K562 (cell line): ENCODE measurements at regions not wholly inside any gene's neighbourhood (a gene's known extent, or its start where the extent isn't known, plus 50 kb on each side); places are given as distances from the start of the nearest gene placed in this dataset.

ENCODE experiments used
- ATAC-seq: fragments of 200-7000 bp; cut with Tn5 transposase; 3 replicates; pipeline ENCODE4 v1.9.1; 2020; ENCODE audit warnings: moderate library complexity
- BruUV-seq: library from RNA; stranded (reverse); fragments of 400-500 nt; replicated peaks from 2 replicates; lab custom pipeline; 2021; lab: Mats Ljungman, UMichigan
- CTCF ChIA-PET: fragments of 300-600 bp; formaldehyde crosslinking; extraction: SDS; loops from one replicate; lab custom pipeline; 2021; ENCODE audit warnings: low intra/inter-chr PET ratio; lab: Yijun Ruan, JAX
- POLR2A ChIA-PET: fragments of 300-600, 350-650 bp; sonication (Branson Sonifier 250); formaldehyde crosslinking; extraction: SDS; loops from one replicate; lab custom pipeline; 2021; ENCODE audit warnings: antibody characterized with exemption, inconsistent platforms; lab: Yijun Ruan, JAX
- DNase-seq, 4 experiments: peaks; one replicate each; pipeline versions ENCODE4 v3.0.0 to v3.0.0-alpha.2; 2011 to 2018; ENCODE audit warnings: low spot score in 3 of 4, mixed read lengths in 3 of 4; ENCODE audit errors: extremely low read depth in 1 of 4
- FAIRE-seq: peaks from 2 replicates; lab custom pipeline; 2011; peaks lifted over from hg19 to GRCh38; lab: Jason Lieb, UNC
- H2AFZ ChIP-seq: 2 replicates; pipeline ENCODE4 v1.6.0; 2011; ENCODE audit warnings: low read depth, low read length, control low read depth, inconsistent platforms
- H3K27ac ChIP-seq: fragments of 200-600 bp; 3 replicates; pipeline ENCODE4 v1.8.0; 2011; ENCODE audit warnings: low read depth, mild to moderate bottlenecking, control low read depth, inconsistent platforms, low read length, moderate library complexity, mixed read lengths; ENCODE audit errors: extremely low read depth
- H3K27me3 ChIP-seq, 2 experiments: fragments of 300-600 bp in 1 of 2; 2 replicates in 1 of 2; 3 replicates in 1 of 2; pipeline versions ENCODE4 v1.6.0 to v1.8.0; 2011; ENCODE audit warnings: inconsistent platforms in 2 of 2, low read length in 2 of 2, mild to moderate bottlenecking in 1 of 2, mixed read lengths in 1 of 2, moderate library complexity in 1 of 2; ENCODE audit not compliant: control insufficient read depth in 2 of 2, insufficient read depth in 2 of 2
- H3K36me3 ChIP-seq: fragments of 300-600 bp; 3 replicates; pipeline ENCODE4 v1.8.0; 2011; ENCODE audit warnings: mild to moderate bottlenecking, low read length, inconsistent platforms; ENCODE audit not compliant: control insufficient read depth, insufficient read depth
- H3K4me1 ChIP-seq, 2 experiments: fragments of 200-600 bp in 1 of 2; replicated peaks in 1 of 2; 2 replicates in 1 of 2; 3 replicates in 1 of 2; pipeline versions ENCODE4 v1.5.1 to v1.8.0; 2011; ENCODE audit warnings: inconsistent platforms in 2 of 2, low read length in 2 of 2, mild to moderate bottlenecking in 1 of 2, mixed read lengths in 1 of 2, moderate library complexity in 1 of 2; ENCODE audit not compliant: control insufficient read depth in 2 of 2, insufficient read depth in 2 of 2
- H3K4me2 ChIP-seq: 2 replicates; pipeline ENCODE4 v1.6.1; 2011; ENCODE audit warnings: low read length, control low read depth, inconsistent platforms, mixed read lengths; ENCODE audit not compliant: insufficient read depth
- H3K4me3 ChIP-seq: fragments of 200-600 bp; sonication (generic), shearing (Covaris generic); 2 replicates; pipeline ENCODE4 v1.5.1; 2016; ENCODE audit warnings: control low read depth, inconsistent platforms
- H3K79me2 ChIP-seq: fragments of 200-600 bp; 3 replicates; pipeline ENCODE4 v1.8.0; 2011; ENCODE audit warnings: low read length, inconsistent platforms; ENCODE audit not compliant: control insufficient read depth, insufficient read depth
- H3K9ac ChIP-seq, 2 experiments: 2 replicates each; pipeline versions ENCODE4 v1.6.0 to v1.6.1; 2011; ENCODE audit warnings: low read depth in 2 of 2, low read length in 2 of 2, control low read depth in 1 of 2, inconsistent platforms in 1 of 2, mild to moderate bottlenecking in 1 of 2, mixed read lengths in 1 of 2; ENCODE audit not compliant: insufficient read depth in 1 of 2
- H3K9me1 ChIP-seq: one replicate; pipeline ENCODE4 v1.6.0; 2011; ENCODE audit warnings: inconsistent platforms, mild to moderate bottlenecking, low read length, moderate library complexity; ENCODE audit not compliant: control insufficient read depth, insufficient read depth
- H3K9me3 ChIP-seq: replicated peaks from 2 replicates; pipeline ENCODE4 v1.5.1; 2011; ENCODE audit warnings: low read depth, low read length, inconsistent platforms; ENCODE audit not compliant: control insufficient read depth, insufficient read depth
- H4K20me1 ChIP-seq: replicated peaks from 2 replicates; pipeline ENCODE4 v1.6.1; 2011; ENCODE audit warnings: low read length, inconsistent platforms, mixed read lengths; ENCODE audit not compliant: control insufficient read depth, insufficient read depth
- CEBPB ChIP-seq: fragments of 450-650 bp; IDR thresholded peaks from 2 replicates; pipeline ENCODE4 v1.6.1; 2016; ENCODE audit warnings: missing genetic modification characterization, missing compliant biosample characterization
- CHD1 ChIP-seq: fragments of 200-600 bp; sonication (generic); IDR thresholded peaks from one replicate; pipeline ENCODE4 v1.6.1; 2012; ENCODE audit warnings: mild to moderate bottlenecking, moderate library complexity, low read length, inconsistent platforms
- GTF2F1 ChIP-seq: IDR thresholded peaks from 2 replicates; pipeline ENCODE4 v1.6.1; 2011; ENCODE audit warnings: low read depth, low read length, improper control_type of control experiment
- HLTF ChIP-seq: fragments of 450-650 bp; IDR thresholded peaks from 2 replicates; pipeline ENCODE4 v1.6.1; 2016
- HSF4 ChIP-seq: fragments of 250-450 bp; sonication (Bioruptor Pico); IDR thresholded peaks from 2 replicates; pipeline ENCODE4 v2.1.2; 2022; ENCODE audit warnings: mild to moderate bottlenecking, moderate library complexity, borderline replicate concordance
- MECOM ChIP-seq: fragments of 250-450 bp; sonication (Bioruptor Pico); IDR thresholded peaks from 2 replicates; pipeline ENCODE4 v1.8.0; 2022; ENCODE audit warnings: inconsistent platforms
- MLX ChIP-seq, 2 experiments: fragments of 450-650 bp in 1 of 2; sonication (generic) in 1 of 2; formaldehyde crosslinking; conservative IDR thresholded peaks; 2 replicates each; pipeline versions ENCODE4 v1.4.0 to v1.8.1; 2020 to 2022; ENCODE audit warnings: mild to moderate bottlenecking in 1 of 2, missing genetic modification reagents in 1 of 2
- MTA3 ChIP-seq: fragments of 450-650 bp; formaldehyde crosslinking; IDR thresholded peaks from 2 replicates; pipeline ENCODE4 v1.6.1; 2017; ENCODE audit warnings: mild to moderate bottlenecking, borderline replicate concordance
- PHF20 ChIP-seq: fragments of 450-650 bp; IDR thresholded peaks from 2 replicates; pipeline ENCODE4 v1.6.1; 2018; ENCODE audit not compliant: partially characterized antibody
- PURB ChIP-seq: sonication (generic); formaldehyde crosslinking; IDR thresholded peaks from 2 replicates; pipeline ENCODE4 v1.9.0; 2021; ENCODE audit warnings: low read depth, mild to moderate bottlenecking, missing genetic modification reagents
- TGIF2 ChIP-seq: sonication (generic); formaldehyde crosslinking; IDR thresholded peaks from 2 replicates; pipeline ENCODE4 v1.8.1; 2022; ENCODE audit warnings: mild to moderate bottlenecking, missing genetic modification reagents, moderate library complexity
- ZKSCAN1 ChIP-seq: fragments of 150-350 bp; IDR thresholded peaks from 2 replicates; pipeline ENCODE4 v1.6.1; 2016; ENCODE audit warnings: low read depth, low read length
- ZNF143 ChIP-seq: sonication (generic); formaldehyde crosslinking; IDR thresholded peaks from 2 replicates; pipeline ENCODE4 v1.9.0; 2022; ENCODE audit warnings: mild to moderate bottlenecking, missing genetic modification reagents
- ZNF23 ChIP-seq: fragments of 250-450 bp; sonication (Bioruptor Pico); IDR thresholded peaks from 2 replicates; pipeline ENCODE4 v1.4.0; 2020; ENCODE audit warnings: mild to moderate bottlenecking
- ZNF511 ChIP-seq: sonication (generic); formaldehyde crosslinking; IDR thresholded peaks from 2 replicates; pipeline ENCODE4 v1.8.0; 2022; ENCODE audit warnings: mild to moderate bottlenecking, missing genetic modification reagents
- WGBS: fragments of 100-300 bp; shearing (Covaris generic); methylation state at CpG from one replicate; pipeline ENCODE4 v1.1.6; 2016; ENCODE audit warnings: low coverage, mixed read lengths; ENCODE audit not compliant: insufficient coverage; ENCODE audit errors: missing lambda C conversion rate; 5-methylcytosine and 5-hydroxymethylcytosine counted together
- in situ Hi-C: fragments of 300-500 bp; cut with MboI; formaldehyde crosslinking; loops from 4 replicates; pipeline ENCODE4 v1.15.0; 2018; ENCODE audit warnings: inconsistent platforms, mixed read lengths
- intact Hi-C: fragments of 100-400 bp; cut with micrococcal nuclease; formaldehyde crosslinking; loops from 2 replicates; pipeline ENCODE4 v1.14.2; 2022

DNA sequence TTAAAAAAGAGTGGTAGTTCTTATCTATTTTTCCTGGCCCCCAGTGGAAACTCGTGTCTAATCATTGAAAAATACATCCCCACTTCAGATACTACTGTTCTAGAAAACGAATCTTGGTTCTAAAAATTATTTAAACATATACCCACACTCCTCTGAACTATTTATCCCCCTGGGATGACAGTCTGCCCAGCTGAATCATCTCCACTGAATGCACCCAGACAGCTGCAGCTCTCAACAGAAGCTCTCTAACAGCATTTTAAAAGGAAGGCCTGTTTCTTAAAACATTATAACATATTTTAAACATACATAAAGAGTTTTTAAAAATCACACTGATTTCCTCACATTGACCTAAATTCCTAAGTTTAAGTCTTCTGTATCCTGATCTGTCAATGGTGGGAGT, 544.6 kb upstream of the PHF14 start:
- H3K9me3 ChIP-seq, result no peaks in the 10 kb centered on the region
- intact Hi-C loops, result no loop called here
- FAIRE-seq, result no peak

DNA sequence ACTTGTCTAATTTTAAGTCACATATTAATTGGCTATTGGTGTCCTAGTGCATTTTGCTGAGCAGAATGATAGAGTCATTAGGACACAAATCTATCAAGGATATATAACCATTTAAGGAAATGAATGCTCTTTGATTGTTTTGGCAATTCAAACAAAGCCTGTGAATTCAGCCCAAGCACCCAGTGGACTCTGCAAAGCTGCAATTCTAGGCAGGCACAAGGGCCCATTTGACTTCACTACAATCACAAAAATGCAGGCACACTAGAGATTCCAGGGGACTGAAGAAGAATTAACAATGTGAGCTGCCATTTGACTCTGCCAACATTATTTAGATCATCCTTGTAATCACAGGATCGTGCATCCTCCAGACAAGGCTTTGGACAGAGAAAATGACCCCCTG, 544.2 kb upstream of the PHF14 start:
- no TSS peak for BruUV-seq
- Histone ChIP-seq H3K9me3 (no peaks in the 10 kb centered on the region), H3K79me2 (no peaks in the 10 kb centered on the region), H3K4me2 (no peak overlapping the region), H2AFZ (no peak overlapping the region), H3K4me1 (no peaks in the 10 kb centered on the region), H3K4me3 (no peak overlapping the region), H4K20me1 (no peaks in the 10 kb centered on the region), H3K9me1 (no peaks in the 10 kb centered on the region), H3K36me3 (no peaks in the 10 kb centered on the region), H3K27me3 (no peaks in the 10 kb centered on the region), H3K9ac (no peak overlapping the region), H3K27ac (no peak overlapping the region)
- no peak for FAIRE-seq
- DNase-seq, result no peak
- in situ Hi-C loops (no loop called here), intact Hi-C loops (no loop called here)
- ATAC-seq, result no peak
- WGBS, result 59% methylated on average over 1 of the region's 1 CpG
- ChIA-PET CTCF (no interaction called here), POLR2A (no interaction called here)
- no peak for TF ChIP-seq CHD1
- no peak for TF ChIP-seq PURB (CRISPR knock-in tag)
- TF ChIP-seq ZNF143 (CRISPR knock-in tag), result no peak
- no peak for TF ChIP-seq MECOM (CRISPR knock-in tag)
- no peak for TF ChIP-seq TGIF2 (CRISPR knock-in tag)
- TF ChIP-seq MTA3, result no peak
- TF ChIP-seq MLX (CRISPR knock-in tag; conservative IDR thresholded peaks at IDR 0.05), result no peak

More for the DNA sequence above, 544.6 kb upstream of the PHF14 start:
- no peak overlapping the region for H3K9ac ChIP-seq
- H3K4me2 ChIP-seq, result no peak overlapping the region
- H3K9me1 ChIP-seq, result no peaks in the 10 kb centered on the region
- no peaks in the 10 kb centered on the region for H4K20me1 ChIP-seq
- no peaks in the 10 kb centered on the region for H3K36me3 ChIP-seq
- DNase-seq (no peak), ATAC-seq (no peak)
- no TSS peak for BruUV-seq
- in situ Hi-C loops, result no loop called here
- no peaks in the 10 kb centered on the region for H3K27me3 ChIP-seq
- H3K27ac ChIP-seq, result no peak overlapping the region
- TF ChIP-seq PHF20 (no peak), HLTF (no peak), HSF4 (CRISPR knock-in tag) (no peak), ZNF511 (no peak), CEBPB (tag) (no peak), ZNF23 (CRISPR knock-in tag) (no peak), ZKSCAN1 (no peak), GTF2F1 (no peak)
- ChIA-PET POLR2A (no interaction called here), CTCF (no interaction called here)
- WGBS, result 23% methylated on average over 2 of the region's 2 CpGs
- H3K79me2 ChIP-seq, result no peaks in the 10 kb centered on the region
- no peaks in the 10 kb centered on the region for H3K4me1 ChIP-seq
- no peak overlapping the region for H2AFZ ChIP-seq
- H3K4me3 ChIP-seq, result no peak overlapping the region
